Activated T-cell treated with anti-CD3 and anti-CD28 coated beads, Interleukin-2, amount 50 U/mL, for 72 hours (primary cell): ENCODE measurements at regions not wholly inside any gene's neighbourhood (a gene's known extent, or its start where the extent isn't known, plus 50 kb on each side); places are given as distances from the start of the nearest gene placed in this dataset.
"Not testable (repeated sequence)": the region's sequence is repeated elsewhere in the genome, so short reads cannot be mapped to it uniquely, and the experiment has no call there.

Experiments
- ATAC-seq, 2 donors: fragments of 150-1000 bp; cut with Tn5 transposase; replicated peaks in 1 of 2; 2 replicates each; pipeline ENCODE4 v1.10.0; 2021; ENCODE audit warnings: moderate library complexity in 2 of 2, mild to moderate bottlenecking in 1 of 2
- DNase-seq, 2 donors: peaks; one replicate each; pipeline ENCODE4 v3.0.0; 2021 to 2022; ENCODE audit warnings: mixed read lengths in 1 of 2
- H3K27ac Mint-ChIP-seq: one replicate; pipeline ENCODE4 v1.8.0; 2022; ENCODE audit warnings: mild to moderate bottlenecking, moderate library complexity, mixed read lengths
- H3K27me3 Mint-ChIP-seq: one replicate; pipeline ENCODE4 v1.8.0; 2022; ENCODE audit warnings: low read depth, mixed read lengths
- H3K36me3 Mint-ChIP-seq, 2 donors: one replicate each; pipeline ENCODE4 v1.8.0; 2022; ENCODE audit warnings: mixed read lengths in 2 of 2, mild to moderate bottlenecking in 1 of 2; ENCODE audit not compliant: insufficient read depth in 2 of 2
- H3K4me1 Mint-ChIP-seq: one replicate; pipeline ENCODE4 v1.8.0; 2022; ENCODE audit warnings: low read depth, mixed read lengths
- H3K4me3 Mint-ChIP-seq, 2 donors: one replicate each; pipeline ENCODE4 v1.8.0; 2022; ENCODE audit warnings: mild to moderate bottlenecking in 2 of 2, mixed read lengths in 2 of 2, moderate library complexity in 2 of 2
- H3K9me3 Mint-ChIP-seq, 2 donors: one replicate each; pipeline ENCODE4 v1.8.0; 2022; ENCODE audit warnings: mixed read lengths in 2 of 2

DNA sequence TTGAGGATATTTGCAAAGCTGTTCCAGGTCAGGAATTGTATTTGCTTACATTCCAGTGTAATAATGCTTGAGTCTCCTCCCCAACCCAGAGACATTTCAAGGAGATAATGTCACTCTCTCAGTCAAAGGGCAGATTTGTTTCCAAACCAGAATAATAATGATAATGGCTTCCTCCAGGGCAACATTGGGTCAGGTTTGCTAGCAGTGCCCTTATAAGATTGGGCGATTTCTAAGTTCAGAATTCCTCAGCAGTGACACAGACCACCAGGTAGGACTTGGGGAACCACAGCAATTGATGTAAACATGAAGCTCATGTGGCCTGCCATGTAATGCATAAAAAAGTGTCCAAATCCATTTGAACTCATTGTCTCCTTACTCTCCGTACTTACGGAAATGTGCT lies 125.2 kb downstream of the BMP15 start:
- no peak for ATAC-seq
- no peaks in the 10 kb centered on the region for H3K4me1 Mint-ChIP-seq

DNA sequence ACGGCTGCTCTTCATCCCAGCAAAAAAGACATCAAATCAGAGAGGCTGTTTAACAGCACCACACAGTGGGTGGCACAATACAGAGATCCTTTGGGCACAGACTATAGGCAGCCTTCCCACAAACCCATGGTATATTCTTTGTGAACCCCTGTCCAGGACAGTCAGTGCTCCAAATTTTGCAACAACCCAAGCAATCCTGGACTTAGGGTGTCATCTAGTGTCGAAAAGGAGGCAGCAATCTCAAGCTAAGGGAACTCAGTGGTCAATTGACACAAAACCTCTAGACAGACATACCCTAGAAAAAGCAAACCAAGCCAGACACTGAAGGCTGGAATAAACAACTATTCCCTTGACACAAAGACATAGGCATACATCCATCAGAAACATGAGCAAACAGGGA lies 137.4 kb downstream of the BMP15 start:
- H3K27me3 Mint-ChIP-seq, result peaks cover 31% of the 10 kb centered on the region
- no peak overlapping the region for H3K4me3 Mint-ChIP-seq

More for the DNA sequence above, 125.2 kb downstream of the BMP15 start:
- Mint-ChIP-seq H3K27me3 (peaks cover 30% of the 10 kb centered on the region), H3K36me3 (no peaks in the 10 kb centered on the region), H3K9me3 (no peaks in the 10 kb centered on the region), H3K4me3 (no peak overlapping the region), H3K27ac (no peak overlapping the region)
- no peak for DNase-seq

DNA sequence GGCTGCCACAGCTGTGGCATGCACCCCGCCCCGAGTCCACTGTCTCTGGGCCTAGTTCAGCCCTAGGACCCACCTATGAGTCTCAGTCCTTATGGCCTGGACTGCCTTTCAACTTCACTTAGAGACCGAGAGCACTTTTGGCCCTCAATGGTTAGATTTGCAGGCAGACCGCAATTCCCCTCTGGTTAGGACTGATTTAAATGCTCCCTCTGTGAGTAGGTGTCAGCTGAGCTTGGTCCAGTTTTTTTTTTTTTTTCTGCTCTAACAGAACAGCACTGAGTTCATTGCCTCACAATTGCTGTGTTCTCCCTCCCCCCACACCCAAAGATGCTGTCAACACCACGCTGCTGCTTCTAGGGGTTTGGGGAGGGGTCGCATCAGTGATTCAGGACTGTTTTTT lies 143.2 kb downstream of the BMP15 start:
- no peaks in the 10 kb centered on the region for H3K4me1 Mint-ChIP-seq
- peaks cover 15% of the 10 kb centered on the region for H3K27me3 Mint-ChIP-seq
- H3K27ac Mint-ChIP-seq, result no peak overlapping the region
- ATAC-seq (no peak), DNase-seq (no peak)
- H3K36me3 Mint-ChIP-seq, result no peaks in the 10 kb centered on the region
- H3K9me3 Mint-ChIP-seq, result no peaks in the 10 kb centered on the region
- H3K4me3 Mint-ChIP-seq, result no peak overlapping the region

More for the DNA sequence above, 137.4 kb downstream of the BMP15 start:
- Mint-ChIP-seq H3K27ac (no peak overlapping the region), H3K9me3 (no peaks in the 10 kb centered on the region), H3K4me1 (no peaks in the 10 kb centered on the region), H3K36me3 (no peaks in the 10 kb centered on the region)
- no peak for DNase-seq
- no peak for ATAC-seq

DNA sequence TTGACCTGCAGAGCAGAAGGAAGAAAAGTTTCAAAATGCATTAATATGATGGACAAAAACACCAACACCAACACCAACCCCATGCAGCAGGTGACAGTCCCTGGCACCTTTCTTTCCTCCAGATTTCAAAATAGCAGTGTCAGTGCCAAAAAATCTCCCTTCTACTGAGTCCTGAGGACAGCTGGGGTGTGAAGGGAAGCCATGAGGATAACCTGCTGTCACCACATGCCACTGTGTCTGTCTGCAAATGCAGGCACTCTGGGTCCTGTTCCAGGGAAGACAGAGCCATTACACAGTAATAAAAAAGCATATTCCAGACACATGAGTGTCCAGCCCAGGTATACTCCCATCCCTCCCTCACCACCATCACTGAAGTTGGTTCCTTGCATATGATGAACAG lies 187.5 kb downstream of the BMP15 start:
- no peaks in the 10 kb centered on the region for H3K36me3 Mint-ChIP-seq
- no peak overlapping the region for H3K4me3 Mint-ChIP-seq
- ATAC-seq (no peak), DNase-seq (no peak)
- H3K27me3 Mint-ChIP-seq, result peaks cover 37% of the 10 kb centered on the region
- no peaks in the 10 kb centered on the region for H3K9me3 Mint-ChIP-seq
- H3K4me1 Mint-ChIP-seq, result no peaks in the 10 kb centered on the region
- H3K27ac Mint-ChIP-seq, result no peak overlapping the region

DNA sequence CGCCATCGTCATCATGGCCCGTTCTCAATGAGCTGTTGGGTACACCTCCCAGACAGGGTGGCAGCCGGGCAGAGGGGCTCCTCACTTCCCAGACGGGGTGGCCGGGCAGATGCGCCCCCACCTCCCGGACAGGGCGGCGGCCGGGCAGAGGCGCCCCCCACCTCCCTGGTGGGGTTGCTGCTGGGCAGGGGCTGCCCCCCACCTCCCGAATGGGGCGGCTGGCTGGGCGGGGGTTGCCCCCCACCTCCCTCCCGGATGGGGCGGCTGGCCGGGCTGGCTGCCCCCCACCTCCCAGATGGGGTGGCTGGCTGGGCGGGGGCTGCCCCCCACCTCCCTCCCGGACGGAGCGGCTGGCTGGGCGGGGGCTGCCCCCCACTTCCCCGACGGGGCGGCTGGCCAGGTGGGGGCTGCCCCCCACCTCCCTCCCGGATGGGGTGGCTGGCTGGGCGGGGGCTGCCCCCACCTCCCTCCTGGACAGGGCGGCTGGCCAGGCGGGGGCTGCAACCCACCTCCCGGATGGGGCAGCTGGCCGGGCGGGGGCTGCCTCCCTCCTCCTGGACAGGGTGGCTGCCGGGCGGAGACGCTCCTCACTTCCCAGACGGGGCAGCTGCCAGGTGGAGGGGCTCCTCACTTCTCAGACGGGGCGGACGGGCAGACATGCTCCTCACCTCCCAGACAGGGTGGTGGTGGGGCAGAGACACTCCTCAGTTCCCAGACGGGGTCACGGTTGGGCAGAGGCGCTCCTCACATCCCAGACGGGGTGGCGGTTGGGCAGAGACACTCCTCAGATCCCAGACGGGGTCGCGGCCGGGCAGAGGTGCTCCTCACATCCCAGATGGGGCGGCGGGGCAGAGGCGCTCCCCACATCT lies 208.8 kb downstream of the BMP15 start:
- H3K27me3 Mint-ChIP-seq, result peaks cover 12% of the 10 kb centered on the region
- not testable (repeated sequence) for H3K4me1 Mint-ChIP-seq, H3K36me3 Mint-ChIP-seq, H3K9me3 Mint-ChIP-seq, H3K27ac Mint-ChIP-seq, ATAC-seq, DNase-seq, H3K4me3 Mint-ChIP-seq

DNA sequence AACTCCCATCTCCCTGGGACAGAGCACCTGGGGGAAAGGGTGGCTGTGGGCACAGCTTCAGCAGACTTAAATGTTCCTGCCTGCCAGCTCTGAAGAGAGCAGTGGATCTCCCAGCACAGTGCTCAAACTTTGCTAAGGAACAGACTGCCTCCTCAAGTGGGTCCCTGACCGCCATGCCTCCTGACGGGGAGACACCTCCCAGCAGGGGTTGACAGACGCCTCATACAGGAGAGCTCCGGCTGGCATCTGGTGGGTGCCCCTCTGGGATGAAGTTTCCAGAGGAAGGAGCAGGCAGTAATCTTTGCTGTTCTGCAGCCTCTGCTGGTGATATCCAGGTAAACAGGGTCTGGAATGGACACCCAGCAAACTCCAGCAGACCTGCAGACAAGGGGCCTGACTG lies 206.9 kb upstream of the NUDT10 start:
- H3K36me3 Mint-ChIP-seq, H3K4me3 Mint-ChIP-seq, H3K4me1 Mint-ChIP-seq, ATAC-seq, H3K27ac Mint-ChIP-seq, DNase-seq, H3K9me3 Mint-ChIP-seq: not testable (repeated sequence)
- H3K27me3 Mint-ChIP-seq, result peaks cover 45% of the 10 kb centered on the region

DNA sequence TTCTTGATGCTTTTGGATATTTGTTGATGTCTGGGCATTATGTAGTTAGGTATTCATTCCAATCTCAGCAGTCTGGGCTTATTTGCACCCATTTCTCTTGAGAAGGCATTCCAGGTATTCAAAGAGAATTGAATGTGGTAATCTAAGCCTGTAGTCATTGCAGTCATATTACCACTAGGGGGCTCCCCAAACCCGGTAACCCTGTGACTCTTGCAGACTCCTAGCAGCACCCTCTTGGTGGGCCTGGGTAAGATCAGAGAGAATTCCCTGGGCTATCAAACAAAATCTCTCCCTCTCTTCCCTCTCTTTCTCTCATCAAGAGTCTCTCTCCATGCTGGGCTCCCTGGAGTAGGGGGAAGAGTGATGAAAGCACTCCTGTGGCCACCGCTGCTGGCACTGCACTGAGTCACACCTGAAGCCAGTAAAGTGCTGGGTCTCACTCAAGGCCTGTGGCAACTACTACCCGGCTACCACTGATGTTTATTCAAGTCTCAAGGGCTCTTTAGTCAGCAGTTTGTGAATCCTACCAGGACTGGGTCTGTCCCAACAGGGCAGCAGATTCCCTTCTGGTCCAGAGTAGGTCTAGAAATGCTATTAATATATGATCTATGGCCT lies 187.7 kb upstream of the NUDT10 start:
- Mint-ChIP-seq H3K4me3 (no peak overlapping the region), H3K4me1 (no peaks in the 10 kb centered on the region), H3K27me3 (peaks cover 78% of the 10 kb centered on the region), H3K36me3 (no peaks in the 10 kb centered on the region), H3K27ac (no peak overlapping the region), H3K9me3 (no peaks in the 10 kb centered on the region)
- ATAC-seq (peak; percentile 39 to 44), DNase-seq (peak; percentile 24 to 39)

DNA sequence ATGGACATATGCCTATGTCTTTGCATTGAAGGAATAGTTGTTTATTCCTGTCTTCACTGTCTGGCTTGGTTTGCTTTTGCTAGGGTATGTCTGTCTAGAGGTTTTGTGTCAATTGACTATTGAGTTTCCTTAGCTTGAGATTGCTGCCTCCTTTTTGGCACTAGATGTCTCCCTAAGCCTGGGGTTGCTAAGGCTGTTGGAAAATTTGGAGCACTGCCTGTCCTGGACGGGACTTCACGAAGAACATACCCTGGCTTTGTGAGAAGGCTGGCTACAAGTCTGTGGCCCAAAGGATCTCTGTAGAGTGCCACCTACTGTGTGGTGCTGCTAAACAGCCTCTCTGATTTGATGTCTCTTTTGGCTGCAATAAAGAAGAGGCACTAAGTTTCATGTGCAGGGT lies 183.8 kb upstream of the NUDT10 start:
- Mint-ChIP-seq H3K9me3 (no peaks in the 10 kb centered on the region), H3K4me3 (no peak overlapping the region), H3K36me3 (no peaks in the 10 kb centered on the region), H3K27me3 (peaks cover 71% of the 10 kb centered on the region), H3K27ac (no peak overlapping the region), H3K4me1 (no peaks in the 10 kb centered on the region)
- ATAC-seq (no peak), DNase-seq (no peak)

DNA sequence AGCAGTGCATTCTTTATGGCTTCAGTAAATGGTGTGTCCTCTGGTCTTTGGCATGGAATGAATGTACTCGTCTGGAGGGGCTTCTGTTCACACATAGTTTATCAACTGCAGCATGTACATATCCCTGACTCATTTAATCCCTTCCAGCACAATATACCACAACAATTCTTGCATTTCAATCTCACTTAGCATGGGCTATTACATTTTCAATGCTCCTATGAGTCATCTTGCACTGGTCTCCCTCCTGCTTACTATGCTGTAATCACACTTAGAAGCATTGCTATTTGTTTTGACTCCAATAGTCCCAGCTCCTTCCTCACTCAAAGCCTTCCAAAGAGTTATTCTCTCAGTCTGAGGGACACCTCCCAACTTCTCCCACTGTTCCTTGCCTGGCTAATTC lies 180.9 kb upstream of the NUDT10 start:
- ATAC-seq, result peak in 1 of 2 donors; percentile 15
- H3K4me3 Mint-ChIP-seq, result no peak overlapping the region
- no peak for DNase-seq
- no peaks in the 10 kb centered on the region for H3K9me3 Mint-ChIP-seq
- H3K27me3 Mint-ChIP-seq, result peaks cover 68% of the 10 kb centered on the region
- no peak overlapping the region for H3K27ac Mint-ChIP-seq
- peaks cover 7% of the 10 kb centered on the region for H3K4me1 Mint-ChIP-seq
- H3K36me3 Mint-ChIP-seq, result no peaks in the 10 kb centered on the region

DNA sequence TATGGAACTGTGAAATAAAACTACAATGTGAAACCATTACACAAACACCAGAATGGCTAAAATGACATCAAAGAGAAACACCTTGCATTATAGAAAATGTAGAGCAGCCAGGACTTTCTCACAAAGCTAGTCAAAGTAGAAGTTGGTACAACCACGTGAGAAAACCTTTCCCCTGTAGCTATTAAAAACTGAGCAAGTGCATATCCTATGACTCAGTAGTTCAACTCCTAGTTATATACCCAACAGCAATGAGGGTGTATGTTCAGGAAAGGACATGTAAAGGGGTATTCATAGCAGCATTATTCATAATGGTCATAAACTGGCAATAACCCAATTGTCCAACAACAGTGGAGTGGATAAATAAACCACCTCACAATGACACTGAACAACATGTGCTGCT lies 177.5 kb upstream of the NUDT10 start:
- ATAC-seq, result peak; percentile 72 to 76
- no peak overlapping the region for H3K27ac Mint-ChIP-seq
- H3K9me3 Mint-ChIP-seq, result no peaks in the 10 kb centered on the region
- peaks cover 42% of the 10 kb centered on the region for H3K27me3 Mint-ChIP-seq
- no peak for DNase-seq
- H3K4me3 Mint-ChIP-seq, result no peak overlapping the region
- H3K36me3 Mint-ChIP-seq, result no peaks in the 10 kb centered on the region
- H3K4me1 Mint-ChIP-seq, result peaks cover 7% of the 10 kb centered on the region

DNA sequence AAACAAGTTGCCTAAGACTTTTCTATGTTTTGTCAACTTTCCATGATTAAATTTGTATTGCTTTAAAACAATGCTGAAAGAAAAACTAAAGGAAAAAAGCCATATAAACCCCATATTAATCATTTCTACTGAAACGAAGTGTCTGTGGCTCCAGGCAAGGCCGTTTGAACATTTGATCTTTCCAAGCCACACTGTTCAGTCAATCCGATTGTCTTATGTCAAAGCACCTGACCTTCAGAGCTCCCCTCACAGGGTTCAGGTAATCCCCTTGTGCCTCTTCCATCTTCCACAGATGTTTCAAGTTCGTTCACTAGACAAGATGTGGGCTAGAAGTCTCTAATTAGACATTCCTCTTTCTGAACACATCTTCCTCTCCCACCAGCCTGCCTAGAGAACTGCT lies 177.1 kb upstream of the NUDT10 start:
- H3K27me3 Mint-ChIP-seq, result peaks cover 42% of the 10 kb centered on the region
- no peaks in the 10 kb centered on the region for H3K9me3 Mint-ChIP-seq
- ATAC-seq, result peak; percentile 37 to 38
- no peak for DNase-seq
- H3K36me3 Mint-ChIP-seq, result no peaks in the 10 kb centered on the region
- no peak overlapping the region for H3K4me3 Mint-ChIP-seq
- H3K4me1 Mint-ChIP-seq, result peaks cover 7% of the 10 kb centered on the region
- no peak overlapping the region for H3K27ac Mint-ChIP-seq

DNA sequence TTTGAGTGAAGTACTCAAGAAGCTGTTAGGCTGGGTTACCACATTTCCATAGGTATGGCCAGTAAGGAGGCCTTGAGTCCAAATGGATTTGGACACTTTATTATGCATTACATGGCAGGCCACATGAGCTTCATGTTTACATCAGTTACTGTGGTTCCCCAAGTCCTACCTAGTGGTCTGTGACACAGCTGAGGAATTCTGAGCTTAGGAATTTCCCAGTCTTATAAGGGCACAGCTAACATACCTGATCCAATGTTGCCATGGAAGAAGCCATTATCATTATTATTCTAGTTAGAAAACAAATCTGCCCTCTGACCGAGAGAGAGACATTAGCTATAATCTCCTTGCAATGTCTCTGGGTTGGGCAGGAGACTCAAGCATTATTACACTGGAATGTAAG lies 174.4 kb upstream of the NUDT10 start:
- Mint-ChIP-seq H3K27me3 (peaks cover 22% of the 10 kb centered on the region), H3K27ac (no peak overlapping the region), H3K36me3 (no peaks in the 10 kb centered on the region), H3K9me3 (no peaks in the 10 kb centered on the region), H3K4me1 (peaks cover 7% of the 10 kb centered on the region), H3K4me3 (no peak overlapping the region)
- no peak for DNase-seq
- no peak for ATAC-seq

DNA sequence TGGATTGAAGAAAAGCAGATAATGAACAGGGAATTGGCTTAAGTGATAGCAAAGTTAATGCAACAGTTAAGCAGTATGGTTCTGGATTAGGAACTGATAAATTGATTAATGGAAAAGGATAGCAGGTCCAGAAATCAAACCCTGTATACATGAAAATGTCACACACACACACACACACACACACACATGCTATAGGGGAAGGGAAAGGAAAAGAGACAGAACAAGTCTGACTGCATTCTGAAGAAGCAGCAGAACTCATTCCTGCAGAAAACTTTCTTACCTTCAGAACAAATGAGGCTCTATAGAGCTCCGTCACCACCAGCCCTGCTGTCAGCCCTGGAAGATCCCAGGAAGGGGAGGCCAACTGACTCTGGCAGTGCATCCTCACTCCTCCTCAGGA lies 173.2 kb upstream of the NUDT10 start:
- H3K36me3 Mint-ChIP-seq, result not testable (repeated sequence)

DNA sequence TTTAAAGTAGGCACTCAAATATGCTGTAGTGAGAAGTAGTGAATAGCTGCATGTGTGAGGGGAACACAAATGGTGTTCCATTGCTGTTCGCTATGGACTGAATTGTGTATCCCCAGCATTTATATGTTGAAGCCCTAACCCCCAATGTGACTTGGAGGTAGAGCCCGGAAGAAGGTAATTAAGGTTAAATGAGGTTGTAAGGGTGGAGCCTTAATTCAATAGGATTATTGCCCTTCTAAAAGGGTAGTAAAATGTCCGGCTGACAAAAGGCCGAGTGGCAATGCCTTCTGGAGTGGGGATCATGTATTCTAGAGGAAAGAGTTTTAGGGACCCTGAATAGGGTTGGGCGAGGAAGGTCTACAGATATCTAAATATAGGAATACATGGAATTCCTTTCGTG lies 168.9 kb upstream of the NUDT10 start:
- H3K27me3 Mint-ChIP-seq, result peaks cover 16% of the 10 kb centered on the region
- no peak for ATAC-seq
- no peak overlapping the region for H3K27ac Mint-ChIP-seq

More for the DNA sequence above, 173.2 kb upstream of the NUDT10 start:
- H3K27ac Mint-ChIP-seq, H3K9me3 Mint-ChIP-seq, H3K4me1 Mint-ChIP-seq, H3K4me3 Mint-ChIP-seq, DNase-seq, ATAC-seq: not testable (repeated sequence)
- H3K27me3 Mint-ChIP-seq, result peaks cover 11% of the 10 kb centered on the region

More for the DNA sequence above, 168.9 kb upstream of the NUDT10 start:
- Mint-ChIP-seq H3K4me1 (no peaks in the 10 kb centered on the region), H3K4me3 (no peak overlapping the region), H3K36me3 (no peaks in the 10 kb centered on the region), H3K9me3 (no peaks in the 10 kb centered on the region)
- no peak for DNase-seq
